H9 (cell line): ENCODE measurements at regions not wholly inside any gene's neighbourhood (a gene's known extent, or its start where the extent isn't known, plus 50 kb on each side); places are given as distances from the start of the nearest gene placed in this dataset.

Experiments used
- DNase-seq: peaks from one replicate; pipeline ENCODE4 v3.0.0-alpha.2; 2017
- H2AFZ ChIP-seq: one replicate; pipeline ENCODE4 v1.6.1; 2013; ENCODE audit warnings: mild to moderate bottlenecking, low read length, control low read depth, moderate library complexity
- H2AK5ac ChIP-seq: 2 replicates; pipeline ENCODE4 v1.6.1; 2013; ENCODE audit warnings: low read length, control low read depth, mixed read lengths; ENCODE audit not compliant: insufficient read length
- H2BK120ac ChIP-seq: one replicate; pipeline ENCODE4 v1.6.1; 2013; ENCODE audit warnings: low read depth, mild to moderate bottlenecking, low read length, control low read depth, inconsistent platforms; ENCODE audit not compliant: poor library complexity, severe bottlenecking
- H2BK12ac ChIP-seq: 2 replicates; pipeline ENCODE4 v1.6.1; 2013; ENCODE audit warnings: low read length, control low read depth, mixed read lengths, low read depth; ENCODE audit not compliant: insufficient read length
- H2BK15ac ChIP-seq: 2 replicates; pipeline ENCODE4 v1.6.1; 2013; ENCODE audit warnings: low read depth, low read length, control low read depth
- H2BK20ac ChIP-seq: one replicate; pipeline ENCODE4 v1.6.1; 2013; ENCODE audit warnings: low read depth, mild to moderate bottlenecking, low read length, control low read depth, inconsistent platforms; ENCODE audit not compliant: poor library complexity, severe bottlenecking
- H2BK5ac ChIP-seq: 2 replicates; pipeline ENCODE4 v1.6.1; 2013; ENCODE audit warnings: low read length, control low read depth, mixed read lengths; ENCODE audit not compliant: insufficient read length
- H3K14ac ChIP-seq: 2 replicates; pipeline ENCODE4 v1.6.1; 2013; ENCODE audit warnings: low read length, control low read depth; ENCODE audit not compliant: insufficient read depth
- H3K18ac ChIP-seq: 2 replicates; pipeline ENCODE4 v1.6.1; 2013; ENCODE audit warnings: low read depth, mild to moderate bottlenecking, mixed read lengths, low read length, control low read depth; ENCODE audit not compliant: insufficient read length
- H3K23ac ChIP-seq: 2 replicates; pipeline ENCODE4 v1.6.1; 2013; ENCODE audit warnings: low read length, control low read depth, mixed read lengths, low read depth; ENCODE audit not compliant: insufficient read length
- H3K23me2 ChIP-seq: 2 replicates; pipeline ENCODE4 v1.6.1; 2013; ENCODE audit warnings: low read depth, mild to moderate bottlenecking, mixed read lengths, low read length, control low read depth; ENCODE audit not compliant: insufficient read length, poor library complexity, severe bottlenecking
- H3K27ac ChIP-seq: 2 replicates; pipeline ENCODE4 v1.5.1; 2013; ENCODE audit warnings: low read length, control low read depth, mixed read lengths, low read depth; ENCODE audit not compliant: insufficient read length
- H3K27me3 ChIP-seq: 2 replicates; pipeline ENCODE4 v1.6.1; 2013; ENCODE audit warnings: low read length, control low read depth, inconsistent platforms; ENCODE audit not compliant: insufficient read depth
- H3K4ac ChIP-seq: 2 replicates; pipeline ENCODE4 v1.6.1; 2013; ENCODE audit warnings: low read depth, mild to moderate bottlenecking, control low read depth, inconsistent platforms, low read length, moderate library complexity
- H3K4me1 ChIP-seq: 2 replicates; pipeline ENCODE4 v1.6.1; 2013; ENCODE audit warnings: low read length, control low read depth, inconsistent platforms; ENCODE audit not compliant: insufficient read depth
- H3K4me2 ChIP-seq: 2 replicates; pipeline ENCODE4 v1.6.1; 2013; ENCODE audit warnings: low read length, control low read depth, mixed read lengths; ENCODE audit not compliant: insufficient read length, insufficient read depth
- H3K56ac ChIP-seq: 2 replicates; pipeline ENCODE4 v1.6.1; 2013; ENCODE audit warnings: low read depth, mild to moderate bottlenecking, mixed read lengths, low read length, control low read depth; ENCODE audit not compliant: insufficient read length
- H3K79me1 ChIP-seq: 2 replicates; pipeline ENCODE4 v1.6.1; 2013; ENCODE audit warnings: low read depth, mild to moderate bottlenecking, moderate library complexity, low read length, control low read depth, inconsistent platforms; ENCODE audit not compliant: insufficient read depth, poor library complexity, severe bottlenecking
- H3K79me2 ChIP-seq: 2 replicates; pipeline ENCODE4 v1.6.1; 2013; ENCODE audit warnings: low read length, control low read depth, inconsistent platforms; ENCODE audit not compliant: insufficient read depth
- H3K9ac ChIP-seq: 2 replicates; pipeline ENCODE4 v1.6.1; 2013; ENCODE audit warnings: low read length, control low read depth, mixed read lengths; ENCODE audit not compliant: insufficient read length; ENCODE audit errors: extremely low read depth
- H3K9me3 ChIP-seq: one replicate; pipeline ENCODE4 v1.6.1; 2013; ENCODE audit warnings: low read depth, low read length, inconsistent platforms; ENCODE audit not compliant: control insufficient read depth
- H3T11ph ChIP-seq: one replicate; pipeline ENCODE4 v1.6.1; 2013; ENCODE audit warnings: mild to moderate bottlenecking, low read length, control low read depth, inconsistent platforms
- H4K20me1 ChIP-seq: one replicate; pipeline ENCODE4 v1.6.1; 2013; ENCODE audit not compliant: control insufficient read depth, insufficient read length, insufficient read depth
- H4K5ac ChIP-seq: 2 replicates; pipeline ENCODE4 v1.6.1; 2013; ENCODE audit warnings: low read depth, mild to moderate bottlenecking, mixed read lengths, low read length, control low read depth; ENCODE audit not compliant: insufficient read length
- H4K8ac ChIP-seq: replicated peaks from 2 replicates; pipeline ENCODE4 v1.6.1; 2013; ENCODE audit warnings: low read length, control low read depth, mixed read lengths, low read depth; ENCODE audit not compliant: insufficient read length
- H4K91ac ChIP-seq: 2 replicates; pipeline ENCODE4 v1.6.1; 2013; ENCODE audit warnings: low read depth, mild to moderate bottlenecking, moderate library complexity, mixed read lengths, low read length, control low read depth; ENCODE audit not compliant: insufficient read length
- H3K27ac Mint-ChIP-seq, 3 experiments: 2 replicates in 2 of 3; 3 replicates in 1 of 3; pipeline ENCODE4 v1.8.0; 2020 to 2021; ENCODE audit warnings: mixed read lengths in 3 of 3, mild to moderate bottlenecking in 1 of 3, moderate library complexity in 1 of 3
- H3K27me3 Mint-ChIP-seq: 2 replicates; pipeline ENCODE4 v1.8.0; 2021; ENCODE audit warnings: low read depth, mild to moderate bottlenecking, moderate library complexity, mixed read lengths
- H3K36me3 Mint-ChIP-seq, 3 experiments: 2 replicates in 2 of 3; 3 replicates in 1 of 3; pipeline ENCODE4 v1.8.0; 2020 to 2021; ENCODE audit warnings: low read depth in 3 of 3, mixed read lengths in 3 of 3; ENCODE audit not compliant: insufficient read depth in 1 of 3
- H3K4me1 Mint-ChIP-seq, 2 experiments: 2 replicates each; pipeline ENCODE4 v1.8.0; 2020; ENCODE audit warnings: mixed read lengths in 2 of 2
- H3K4me3 Mint-ChIP-seq, 2 experiments: 2 replicates in 1 of 2; 3 replicates in 1 of 2; pipeline ENCODE4 v1.8.0; 2020 to 2021; ENCODE audit warnings: mild to moderate bottlenecking in 2 of 2, mixed read lengths in 2 of 2, moderate library complexity in 1 of 2
- H3K9me3 Mint-ChIP-seq, 2 experiments: 2 replicates in 1 of 2; 3 replicates in 1 of 2; pipeline ENCODE4 v1.8.0; 2020; ENCODE audit warnings: mild to moderate bottlenecking in 2 of 2, mixed read lengths in 2 of 2, moderate library complexity in 1 of 2
- CTCF ChIP-seq: fragments of 200-600 bp; sonication (generic); conservative IDR thresholded peaks from 3 replicates; pipeline ENCODE4 v1.8.0; 2021; ENCODE audit warnings: antibody characterized with exemption, mild to moderate bottlenecking
- WGBS: extraction: QIAGEN DNeasy Blood & Tissue Kit; methylation state at CpG from one replicate; pipeline ENCODE4 v1.1.7; 2013; ENCODE audit warnings: missing lambda C conversion rate, low lambda C conversion rate, mixed read lengths; ENCODE audit not compliant: insufficient read length; ENCODE audit errors: extremely low coverage; 5-methylcytosine and 5-hydroxymethylcytosine counted together

- Histone ChIP-seq H3K27me3 (no peaks in the 10 kb centered on the region), H4K91ac (no peak overlapping the region), H2AK5ac (no peak overlapping the region), H3K79me1 (no peaks in the 10 kb centered on the region), H3K14ac (no peak overlapping the region), H4K8ac (no peak overlapping the region), H2BK12ac (no peak overlapping the region), H3K79me2 (no peaks in the 10 kb centered on the region), H2BK120ac (no peak overlapping the region), H3K4me2 (no peak overlapping the region), H2BK5ac (no peak overlapping the region), H3K9ac (no peak overlapping the region), H4K5ac (no peak overlapping the region), H3K23me2 (no peaks in the 10 kb centered on the region), H3K56ac (no peak overlapping the region), H3K27ac (no peak overlapping the region), H3K18ac (no peak overlapping the region), H2BK20ac (no peak overlapping the region), H3K4ac (no peak overlapping the region), H3K4me1 (no peaks in the 10 kb centered on the region), H2AFZ (no peak overlapping the region), H4K20me1 (no peaks in the 10 kb centered on the region), H3T11ph (no peak overlapping the region), H3K23ac (no peak overlapping the region), H2BK15ac (no peak overlapping the region), H3K9me3 (peaks cover 93% of the 10 kb centered on the region)
- WGBS = no CpG with 5 or more reads among the region's 4 CpGs
- Mint-ChIP-seq H3K4me1 (no peaks in the 10 kb centered on the region), H3K9me3 (peaks cover 93 to 98% of the 10 kb centered on the region in 2 experiments), H3K36me3 (peaks cover 2 to 54% (median 10%) of the 10 kb centered on the region in 3 experiments; a peak in 6 of 7 replicates), H3K27me3 (peaks cover 2% of the 10 kb centered on the region), H3K4me3 (no peak overlapping the region), H3K27ac (no peak overlapping the region)
- DNase-seq = no peak
- no peak for TF ChIP-seq CTCF
Observed at GRCh38 chr22:47355388-47355725, 592.9 kb downstream of the TBC1D22A start.
